HG03354 (cell line): ENCODE measurements at regions not wholly inside any gene's neighbourhood (a gene's known extent, or its start where the extent isn't known, plus 50 kb on each side); places are given as distances from the start of the nearest gene placed in this dataset.
"Not testable (repeated sequence)": the region's sequence is repeated elsewhere in the genome, so short reads cannot be mapped to it uniquely, and the experiment has no call there.

Source experiments
- ATAC-seq: cut with Tn5 transposase; IDR thresholded peaks from one replicate; pipeline ENCODE4 v1.9.1; 2021; ENCODE audit warnings: mild to moderate bottlenecking; ENCODE audit not compliant: unreplicated experiment, poor library complexity, severe bottlenecking

GRCh38 chrX:89350024-89350423 lies 571.7 kb upstream of the TGIF2LX start:
- peak; percentile 67 for ATAC-seq

GRCh38 chrX:89369904-89370303 lies 551.8 kb upstream of the TGIF2LX start:
- ATAC-seq: not testable (repeated sequence)

GRCh38 chrX:89393004-89393403 lies 528.7 kb upstream of the TGIF2LX start:
- ATAC-seq: not testable (repeated sequence)

GRCh38 chrX:89402818-89403217 lies 518.9 kb upstream of the TGIF2LX start:
- ATAC-seq: not testable (repeated sequence)

GRCh38 chrX:89405148-89405547 lies 516.6 kb upstream of the TGIF2LX start:
- not testable (repeated sequence) for ATAC-seq

GRCh38 chrX:89416930-89417329 lies 504.8 kb upstream of the TGIF2LX start:
- not testable (repeated sequence) for ATAC-seq

GRCh38 chrX:89432652-89433231 lies 489.0 kb upstream of the TGIF2LX start:
- ATAC-seq: not testable (repeated sequence)
